SK-N-SH treated with all-trans-retinoic acid at 6 μM for 48 hours (cell line): ENCODE measurements at regions not wholly inside any gene's neighbourhood (a gene's known extent, or its start where the extent isn't known, plus 50 kb on each side); places are given as distances from the start of the nearest gene placed in this dataset.

Source experiments
- ATAC-seq: fragments of 200-7000 bp; cut with Tn5 transposase; 3 replicates; pipeline ENCODE4 v1.9.1; 2020; ENCODE audit warnings: mild to moderate bottlenecking, moderate library complexity
- ARNTL ChIP-seq: fragments of 450-650 bp; formaldehyde crosslinking; IDR thresholded peaks from 2 replicates; pipeline ENCODE4 v1.5.0; 2020; ENCODE audit warnings: low read depth, mild to moderate bottlenecking, moderate library complexity, borderline replicate concordance
- CREB5 ChIP-seq: fragments of 250-450 bp; sonication (Bioruptor Pico); IDR thresholded peaks from 2 replicates; pipeline ENCODE4 v1.5.1; 2020; ENCODE audit warnings: low read depth, mild to moderate bottlenecking, moderate library complexity
- CSDC2 ChIP-seq: fragments of 250-450 bp; sonication (Bioruptor Pico); IDR thresholded peaks from 2 replicates; pipeline ENCODE4 v1.5.0; 2020; ENCODE audit warnings: mild to moderate bottlenecking, moderate library complexity
- CSRNP3 ChIP-seq: fragments of 250-450 bp; sonication (Bioruptor Pico); IDR thresholded peaks from 2 replicates; pipeline ENCODE4 v1.5.1; 2021; ENCODE audit warnings: mild to moderate bottlenecking, moderate library complexity
- ESRRG ChIP-seq: fragments of 250-450 bp; sonication (Bioruptor Pico); IDR thresholded peaks from 2 replicates; pipeline ENCODE4 v1.6.1; 2021; ENCODE audit warnings: mild to moderate bottlenecking
- GLIS3 ChIP-seq: fragments of 250-450 bp; sonication (Bioruptor Pico); IDR thresholded peaks from 2 replicates; pipeline ENCODE4 v1.5.0; 2020; ENCODE audit warnings: mild to moderate bottlenecking, moderate library complexity
- ISL1 ChIP-seq: fragments of 250-450 bp; sonication (Bioruptor Pico); IDR thresholded peaks from 2 replicates; pipeline ENCODE4 v2.1.2; 2022; ENCODE audit warnings: mild to moderate bottlenecking, moderate library complexity
- PATZ1 ChIP-seq: fragments of 250-450 bp; sonication (Bioruptor Pico); IDR thresholded peaks from 2 replicates; pipeline ENCODE4 v1.8.0; 2020; ENCODE audit warnings: mild to moderate bottlenecking, moderate library complexity, borderline replicate concordance
- POU6F1 ChIP-seq: fragments of 250-450 bp; sonication (Bioruptor Pico); IDR thresholded peaks from 2 replicates; pipeline ENCODE4 v1.8.0; 2021; ENCODE audit warnings: low read depth, mild to moderate bottlenecking, moderate library complexity, borderline replicate concordance
- PPARA ChIP-seq: fragments of 250-450 bp; sonication (Bioruptor Pico); IDR thresholded peaks from 2 replicates; pipeline ENCODE4 v1.5.0; 2020; ENCODE audit warnings: mild to moderate bottlenecking, borderline replicate concordance
- RARB ChIP-seq: fragments of 250-450 bp; sonication (Bioruptor Pico); IDR thresholded peaks from 2 replicates; pipeline ENCODE4 v1.8.0; 2021; ENCODE audit warnings: mild to moderate bottlenecking, moderate library complexity
- SNAI2 ChIP-seq: fragments of 250-450 bp; sonication (Bioruptor Pico); IDR thresholded peaks from 2 replicates; pipeline ENCODE4 v1.5.0; 2020; ENCODE audit warnings: mild to moderate bottlenecking, moderate library complexity
- TCF4 ChIP-seq: fragments of 250-450 bp; sonication (Bioruptor Pico); IDR thresholded peaks from 2 replicates; pipeline ENCODE4 v1.8.0; 2021; ENCODE audit warnings: mild to moderate bottlenecking, moderate library complexity, borderline replicate concordance
- TOX ChIP-seq: fragments of 250-450 bp; sonication (Bioruptor Pico); IDR thresholded peaks from 2 replicates; pipeline ENCODE4 v1.8.0; 2021; ENCODE audit warnings: mild to moderate bottlenecking, moderate library complexity, borderline replicate concordance
- TSHZ2 ChIP-seq: fragments of 250-450 bp; sonication (Bioruptor Pico); IDR thresholded peaks from 2 replicates; pipeline ENCODE4 v1.5.0; 2020; ENCODE audit warnings: mild to moderate bottlenecking, moderate library complexity
- ZC3H10 ChIP-seq: fragments of 250-450 bp; sonication (Bioruptor Pico); IDR thresholded peaks from 2 replicates; pipeline ENCODE4 v1.5.1; 2021; ENCODE audit warnings: mild to moderate bottlenecking, moderate library complexity
- ZFP3 ChIP-seq: fragments of 250-450 bp; sonication (Bioruptor Pico); IDR thresholded peaks from 2 replicates; pipeline ENCODE4 v1.5.0; 2020; ENCODE audit warnings: mild to moderate bottlenecking, moderate library complexity
- ZFP30 ChIP-seq: fragments of 450-650 bp; formaldehyde crosslinking; IDR thresholded peaks from 2 replicates; pipeline ENCODE4 v1.5.0; 2022; ENCODE audit warnings: mild to moderate bottlenecking, moderate library complexity
- ZNF565 ChIP-seq: fragments of 450-650 bp; formaldehyde crosslinking; conservative IDR thresholded peaks from 2 replicates; pipeline ENCODE4 v1.5.0; 2020; ENCODE audit warnings: low read depth, mild to moderate bottlenecking, moderate library complexity
- ZNF70 ChIP-seq: fragments of 450-650 bp; formaldehyde crosslinking; IDR thresholded peaks from 2 replicates; pipeline ENCODE4 v1.5.0; 2020; ENCODE audit warnings: mild to moderate bottlenecking, moderate library complexity
- ZNF8 ChIP-seq: fragments of 450-650 bp; formaldehyde crosslinking; IDR thresholded peaks from 2 replicates; pipeline ENCODE4 v1.5.0; 2020; ENCODE audit warnings: mild to moderate bottlenecking, moderate library complexity

- no peak for ATAC-seq
- TF ChIP-seq ZNF8 (CRISPR knock-in tag) (no peak), PPARA (CRISPR knock-in tag) (no peak), ISL1 (CRISPR knock-in tag) (no peak), PATZ1 (no peak), ZNF70 (CRISPR knock-in tag) (no peak), TCF4 (CRISPR knock-in tag) (no peak), SNAI2 (CRISPR knock-in tag) (no peak), ARNTL (CRISPR knock-in tag) (no peak), TOX (no peak), ZFP3 (no peak), ZC3H10 (CRISPR knock-in tag) (no peak), ZFP30 (CRISPR knock-in tag) (no peak), TSHZ2 (CRISPR knock-in tag) (no peak), RARB (CRISPR knock-in tag) (no peak), GLIS3 (CRISPR knock-in tag) (no peak), CREB5 (CRISPR knock-in tag) (no peak), CSDC2 (CRISPR knock-in tag) (no peak), CSRNP3 (CRISPR knock-in tag) (no peak), ZNF565 (CRISPR knock-in tag) (no peak)
Measured at GRCh38 chr1:163785868-163786405, 464.2 kb downstream of the NUF2 start.

GRCh38 chr1:163789911-163790310, 468.2 kb downstream of the NUF2 start:
- no peak for ATAC-seq
- TF ChIP-seq ARNTL (CRISPR knock-in tag) (no peak), ISL1 (CRISPR knock-in tag) (no peak), ZC3H10 (CRISPR knock-in tag) (no peak)

- TF ChIP-seq PPARA (CRISPR knock-in tag) (no peak), ARNTL (CRISPR knock-in tag) (no peak), ZNF70 (CRISPR knock-in tag) (no peak), ESRRG (CRISPR knock-in tag) (no peak), POU6F1 (CRISPR knock-in tag) (no peak), ZFP30 (CRISPR knock-in tag) (no peak), ZC3H10 (CRISPR knock-in tag) (no peak), CSRNP3 (CRISPR knock-in tag) (no peak), ZNF8 (CRISPR knock-in tag) (no peak), ISL1 (CRISPR knock-in tag) (no peak), CREB5 (CRISPR knock-in tag) (no peak)
Measured at GRCh38 chr1:163794551-163794950, 472.8 kb downstream of the NUF2 start.

More at GRCh38 chr1:163794551-163794950, 472.8 kb downstream of the NUF2 start:
- no peak for ATAC-seq
